IMR-90 (cell line): ENCODE measurements at regions not wholly inside any gene's neighbourhood (a gene's known extent, or its start where the extent isn't known, plus 50 kb on each side); places are given as distances from the start of the nearest gene placed in this dataset.

Experiments used
- ATAC-seq: fragments of 200-7000 bp; cut with Tn5 transposase; 2 replicates; pipeline ENCODE4 v1.9.1; 2020; ENCODE audit warnings: low read depth, mild to moderate bottlenecking, moderate library complexity
- BruUV-seq: library from RNA; stranded (reverse); fragments of 400-500 nt; replicated peaks from 2 replicates; lab custom pipeline; 2021; lab: Mats Ljungman, UMichigan
- CTCF ChIA-PET: fragments of 300-600 bp; formaldehyde crosslinking; extraction: SDS; loops from one replicate; lab custom pipeline; 2021; ENCODE audit warnings: antibody characterized with exemption; lab: Yijun Ruan, JAX
- POLR2A ChIA-PET: fragments of 300-600 bp; sonication (Branson Sonifier 250); formaldehyde crosslinking; loops from one replicate; lab custom pipeline; 2022; ENCODE audit warnings: antibody characterized with exemption; ENCODE audit not compliant: unreplicated experiment; lab: Charles Lee
- DNase-seq: peaks from one replicate; pipeline ENCODE4 v3.0.0; 2013
- H2AFZ ChIP-seq: replicated peaks from 2 replicates; pipeline ENCODE3; 2013; ENCODE audit warnings: low read length, mild to moderate bottlenecking; ENCODE audit not compliant: poor library complexity
- H2AK5ac ChIP-seq: 2 replicates; pipeline ENCODE4 v1.6.1; 2013; ENCODE audit warnings: low read depth, low read length, inconsistent platforms
- H2AK9ac ChIP-seq: replicated peaks from 2 replicates; pipeline ENCODE3; 2013; ENCODE audit warnings: mild to moderate bottlenecking, low read depth, low read length, moderate library complexity; ENCODE audit not compliant: poor library complexity
- H2BK120ac ChIP-seq: 2 replicates; pipeline ENCODE4 v1.6.1; 2013; ENCODE audit warnings: low read depth, low read length, inconsistent platforms
- H2BK15ac ChIP-seq: 3 replicates; pipeline ENCODE4 v1.6.1; 2013; ENCODE audit warnings: low read depth, low read length, inconsistent platforms
- H2BK20ac ChIP-seq: 2 replicates; pipeline ENCODE4 v1.6.1; 2013; ENCODE audit warnings: low read depth, mild to moderate bottlenecking, inconsistent platforms, low read length, moderate library complexity
- H2BK5ac ChIP-seq: 2 replicates; pipeline ENCODE4 v1.6.1; 2013; ENCODE audit warnings: mild to moderate bottlenecking, low read depth, low read length, inconsistent platforms; ENCODE audit not compliant: poor library complexity, severe bottlenecking
- H3K14ac ChIP-seq: replicated peaks from 2 replicates; pipeline ENCODE4 v1.6.1; 2013; ENCODE audit warnings: low read depth, low read length, inconsistent platforms
- H3K18ac ChIP-seq: 2 replicates; pipeline ENCODE4 v1.6.1; 2013; ENCODE audit warnings: low read depth, low read length, control low read depth
- H3K23ac ChIP-seq: 2 replicates; pipeline ENCODE4 v1.6.1; 2013; ENCODE audit warnings: low read depth, low read length, inconsistent platforms
- H3K27ac ChIP-seq: 2 replicates; pipeline ENCODE4 v1.5.1; 2013; ENCODE audit warnings: mild to moderate bottlenecking, control low read depth, low read length; ENCODE audit not compliant: insufficient read depth
- H3K27me3 ChIP-seq: 2 replicates; pipeline ENCODE4 v1.6.1; 2013; ENCODE audit warnings: low read length; ENCODE audit not compliant: control insufficient read depth, insufficient read depth
- H3K36me3 ChIP-seq: 2 replicates; pipeline ENCODE4 v1.6.1; 2013; ENCODE audit warnings: low read length, mixed read lengths; ENCODE audit not compliant: control insufficient read depth, insufficient read depth
- H3K4ac ChIP-seq: 2 replicates; pipeline ENCODE4 v1.6.1; 2013; ENCODE audit warnings: low read depth, low read length, inconsistent platforms
- H3K4me1 ChIP-seq: 2 replicates; pipeline ENCODE4 v1.6.1; 2013; ENCODE audit warnings: low read length, mixed read lengths; ENCODE audit not compliant: control insufficient read depth, insufficient read depth
- H3K4me2 ChIP-seq: 2 replicates; pipeline ENCODE4 v1.6.1; 2013; ENCODE audit warnings: low read depth, mild to moderate bottlenecking, control low read depth, low read length, moderate library complexity
- H3K4me3 ChIP-seq: 2 replicates; pipeline ENCODE4 v1.5.1; 2013; ENCODE audit warnings: low read depth, mild to moderate bottlenecking, control low read depth, low read length, moderate library complexity; ENCODE audit not compliant: insufficient read depth
- H3K56ac ChIP-seq: 2 replicates; pipeline ENCODE4 v1.6.1; 2013; ENCODE audit warnings: low read length, inconsistent platforms; ENCODE audit not compliant: insufficient read depth; ENCODE audit errors: extremely low read depth
- H3K79me1 ChIP-seq, 2 experiments: 2 replicates each; pipeline ENCODE4 v1.6.1; 2013; ENCODE audit warnings: low read length in 2 of 2, inconsistent platforms in 1 of 2, low read depth in 1 of 2
- H3K9ac ChIP-seq: 2 replicates; pipeline ENCODE4 v1.6.1; 2013; ENCODE audit warnings: low read depth, low read length, control low read depth
- H3K9me1 ChIP-seq: 2 replicates; pipeline ENCODE4 v1.6.1; 2013; ENCODE audit warnings: low read length, inconsistent platforms; ENCODE audit not compliant: insufficient read depth
- H3K9me3 ChIP-seq: 2 replicates; pipeline ENCODE4 v1.6.1; 2013; ENCODE audit warnings: low read length; ENCODE audit not compliant: control insufficient read depth, insufficient read depth
- H4K20me1 ChIP-seq: 2 replicates; pipeline ENCODE4 v1.6.1; 2013; ENCODE audit warnings: low read length, inconsistent platforms; ENCODE audit not compliant: insufficient read depth
- H4K5ac ChIP-seq: 2 replicates; pipeline ENCODE4 v1.6.1; 2013; ENCODE audit warnings: mild to moderate bottlenecking, low read depth, low read length, control low read depth
- H4K8ac ChIP-seq, 2 experiments: 2 replicates each; pipeline ENCODE4 v1.6.1; 2013; ENCODE audit warnings: low read depth in 2 of 2, low read length in 2 of 2, control low read depth in 1 of 2, inconsistent platforms in 1 of 2
- H4K91ac ChIP-seq: 2 replicates; pipeline ENCODE4 v1.6.1; 2013; ENCODE audit warnings: low read depth, low read length, inconsistent platforms; ENCODE audit not compliant: insufficient read depth
- BHLHE40 ChIP-seq: fragments of 150-350 bp; IDR thresholded peaks from 2 replicates; pipeline ENCODE4 v1.6.1; 2016; ENCODE audit warnings: mild to moderate bottlenecking, low read depth, low read length
- CEBPB ChIP-seq: IDR thresholded peaks from 2 replicates; pipeline ENCODE4 v1.6.1; 2012; ENCODE audit warnings: low read depth, low read length, improper control_type of control experiment
- CHD1 ChIP-seq: IDR thresholded peaks from 2 replicates; pipeline ENCODE4 v1.6.1; 2012; ENCODE audit warnings: low read depth, low read length, improper control_type of control experiment
- CTCF ChIP-seq: conservative IDR thresholded peaks from 2 replicates; pipeline ENCODE4 v1.5.1; 2012; ENCODE audit warnings: mild to moderate bottlenecking, low read depth, low read length, improper control_type of control experiment
- ELK1 ChIP-seq: fragments of 150-350 bp; IDR thresholded peaks from 2 replicates; pipeline ENCODE4 v1.6.1; 2016; ENCODE audit warnings: low read depth, mild to moderate bottlenecking, low read length, moderate library complexity, borderline replicate concordance
- FOS ChIP-seq: fragments of 150-350 bp; IDR thresholded peaks from 2 replicates; pipeline ENCODE4 v1.6.1; 2016; ENCODE audit warnings: low read depth, low read length
- MAFK ChIP-seq: IDR thresholded peaks from 2 replicates; pipeline ENCODE4 v1.6.1; 2012; ENCODE audit warnings: low read depth, low read length, improper control_type of control experiment
- MAZ ChIP-seq: IDR thresholded peaks from 2 replicates; pipeline ENCODE4 v1.6.1; 2012; ENCODE audit warnings: low read depth, mild to moderate bottlenecking, low read length, improper control_type of control experiment, moderate library complexity, borderline replicate concordance
- MXI1 ChIP-seq: IDR thresholded peaks from 2 replicates; pipeline ENCODE4 v1.6.1; 2012; ENCODE audit warnings: low read depth, mild to moderate bottlenecking, low read length, moderate library complexity, borderline replicate concordance
- NFE2L2 ChIP-seq: fragments of 150-350 bp; IDR thresholded peaks from 2 replicates; pipeline ENCODE4 v1.6.1; 2016; ENCODE audit warnings: low read depth, mild to moderate bottlenecking, low read length
- POLR2A ChIP-seq: IDR thresholded peaks from 2 replicates; pipeline ENCODE4 v1.6.1; 2012; ENCODE audit warnings: mild to moderate bottlenecking, low read depth, low read length
- RAD21 ChIP-seq: IDR thresholded peaks from 2 replicates; pipeline ENCODE4 v1.6.1; 2012; ENCODE audit warnings: low read length, improper control_type of control experiment
- RCOR1 ChIP-seq: IDR thresholded peaks from 2 replicates; pipeline ENCODE4 v1.6.1; 2012; ENCODE audit warnings: mild to moderate bottlenecking, low read length, improper control_type of control experiment; ENCODE audit not compliant: insufficient replicate concordance
- RFX5 ChIP-seq: IDR thresholded peaks from 2 replicates; pipeline ENCODE4 v1.8.0; 2012; ENCODE audit warnings: low read depth, mild to moderate bottlenecking, low read length, moderate library complexity
- SMC3 ChIP-seq: fragments of 150-350 bp; IDR thresholded peaks from 2 replicates; pipeline ENCODE4 v1.6.1; 2016; ENCODE audit warnings: low read depth, mild to moderate bottlenecking, antibody characterized with exemption, low read length, moderate library complexity
- USF2 ChIP-seq: fragments of 150-350 bp; IDR thresholded peaks from 2 replicates; pipeline ENCODE4 v1.6.1; 2017; ENCODE audit warnings: mild to moderate bottlenecking, antibody characterized with exemption, low read length, low read depth
- WGBS, 2 experiments: methylation state at CpG; one replicate each; pipeline versions ENCODE4 v1.1.5 to v1.1.7; 2013; ENCODE audit warnings: missing lambda C conversion rate in 2 of 2; ENCODE audit not compliant: insufficient read length in 1 of 2; ENCODE audit errors: extremely low coverage in 2 of 2; 5-methylcytosine and 5-hydroxymethylcytosine counted together
- dilution Hi-C: fragments of 300-500 bp; cut with HindIII; formaldehyde crosslinking; loops from one replicate; pipeline ENCODE4 v1.14.3; 2018; ENCODE audit warnings: low sequenced_read_pairs; ENCODE audit not compliant: unreplicated experiment
- in situ Hi-C: fragments of 300-500 bp; cut with MboI; formaldehyde crosslinking; loops from 3 replicates; pipeline ENCODE4 v1.14.3; 2019; ENCODE audit warnings: low sequenced_read_pairs, inconsistent platforms, mixed read lengths
- intact Hi-C: fragments of 100-400 bp; cut with micrococcal nuclease; formaldehyde crosslinking; loops from 2 replicates; pipeline ENCODE4 v1.10.0; 2022

- H3K9me1 ChIP-seq: peaks cover 22% of the 10 kb centered on the region
- H3K14ac ChIP-seq: peak overlapping the region; percentile 19; the same call in 1 of the 2 replicates
- CTCF ChIA-PET: no interaction called here
- H3K9ac ChIP-seq: no peak overlapping the region
- no TSS peak for BruUV-seq
- no peak overlapping the region for H2AFZ ChIP-seq
- H2BK5ac ChIP-seq: peak overlapping the region; percentile 12
- no peak for ATAC-seq
- peaks cover 7% of the 10 kb centered on the region for H3K9me3 ChIP-seq
- no peak overlapping the region for H2BK15ac ChIP-seq
- peaks cover 33% of the 10 kb centered on the region for H4K20me1 ChIP-seq
- no peak overlapping the region for H3K4me3 ChIP-seq
- 95% methylated on average over 7 of the region's 9 CpGs; no CpG with 5 or more reads in 1 of the 2 experiments for WGBS, 2 experiments
- H3K27ac ChIP-seq: no peak overlapping the region
- H4K5ac ChIP-seq: no peak overlapping the region
- H3K27me3 ChIP-seq: no peaks in the 10 kb centered on the region
- H2AK9ac ChIP-seq: no peak overlapping the region
- peak overlapping the region; percentile 17; the same call in 1 of the 2 replicates for H2AK5ac ChIP-seq
- intact Hi-C loops (loop anchor here (5.0 to 10.0 kb wide), 2 partner anchors 209 to 694 kb away; no protein-coding TSS in a partner anchor), in situ Hi-C loops (no loop called here), dilution Hi-C loops (no loop called here)
- peaks cover 3% of the 10 kb centered on the region for H3K4me1 ChIP-seq
- H3K56ac ChIP-seq: no peak overlapping the region
- H3K23ac ChIP-seq: no peak overlapping the region
- H3K79me1 ChIP-seq: peaks cover 49 to 82% of the 10 kb centered on the region in 2 experiments
- no peak overlapping the region for H4K91ac ChIP-seq
- peaks cover 28% of the 10 kb centered on the region for H3K36me3 ChIP-seq
- no peak overlapping the region for H3K4me2 ChIP-seq
- H2BK20ac ChIP-seq: peak overlapping the region; percentile 5; the same call in 1 of the 2 replicates
- H3K18ac ChIP-seq: no peak overlapping the region
- POLR2A ChIA-PET: no interaction called here
- no peak for DNase-seq
- H2BK120ac ChIP-seq: no peak overlapping the region
- peak overlapping the region; percentile 36; the same call in 1 of the 2 replicates for H3K4ac ChIP-seq
- TF ChIP-seq BHLHE40: no peak
- TF ChIP-seq CHD1: no peak
- TF ChIP-seq NFE2L2: no peak
- TF ChIP-seq USF2: no peak
- no peak for TF ChIP-seq RAD21
- no peak for TF ChIP-seq SMC3
- TF ChIP-seq FOS: no peak
- TF ChIP-seq CTCF: no peak
- TF ChIP-seq CEBPB: no peak
- no peak for TF ChIP-seq RFX5
- no peak for TF ChIP-seq POLR2A
- TF ChIP-seq MAFK: no peak
- TF ChIP-seq MAZ: no peak
- TF ChIP-seq RCOR1: no peak
- TF ChIP-seq ELK1: no peak
- no peak for TF ChIP-seq MXI1
- no peak overlapping the region for H4K8ac ChIP-seq
Observed at GRCh38 chr20:19901226-19901625, 115.9 kb upstream of the NAA20 start.
